ENCODE measurements at regions not wholly inside any gene's neighbourhood (a gene's known extent, or its start where the extent isn't known, plus 50 kb on each side); places are given as distances from the start of the nearest gene placed in this dataset.

- no peak for DNase-seq
Observed at GRCh38 chr10:130519791-130520190, 383.6 kb downstream of the GLRX3 start.

GRCh38 chr10:130531312-130531711 lies 395.1 kb downstream of the GLRX3 start:
- DNase-seq: no peak

- DNase-seq: no peak
Observed at GRCh38 chr10:130541090-130541489, 404.9 kb downstream of the GLRX3 start.

- DNase-seq: no peak
Observed at GRCh38 chr10:130542761-130543160, 406.6 kb downstream of the GLRX3 start.

- DNase-seq: no peak
Observed at GRCh38 chr10:130543794-130544193, 407.6 kb downstream of the GLRX3 start.

GRCh38 chr10:130545122-130545521 lies 408.9 kb downstream of the GLRX3 start:
- DNase-seq: no peak

GRCh38 chr10:130545697-130546096 lies 409.5 kb downstream of the GLRX3 start:
- no peak for DNase-seq

- no peak for DNase-seq
Observed at GRCh38 chr10:130546841-130547240, 410.6 kb downstream of the GLRX3 start.

GRCh38 chr10:130547368-130547767 lies 411.2 kb downstream of the GLRX3 start:
- no peak for DNase-seq

- DNase-seq: no peak
Observed at GRCh38 chr10:130550952-130551674, 414.9 kb downstream of the GLRX3 start.

- DNase-seq: no peak
Observed at GRCh38 chr10:130551676-130552075, 415.5 kb downstream of the GLRX3 start.

GRCh38 chr10:130553826-130554225 lies 417.6 kb downstream of the GLRX3 start:
- no peak for DNase-seq

- DNase-seq: no peak
Observed at GRCh38 chr10:130554701-130555410, 418.7 kb downstream of the GLRX3 start.

- DNase-seq: no peak
Observed at GRCh38 chr10:130555411-130555750, 419.2 kb downstream of the GLRX3 start.

GRCh38 chr10:130557181-130557845 lies 421.1 kb downstream of the GLRX3 start:
- no peak for DNase-seq

- DNase-seq: no peak
Observed at GRCh38 chr10:130558746-130559546, 422.8 kb downstream of the GLRX3 start.

GRCh38 chr10:130559547-130559880 lies 423.3 kb downstream of the GLRX3 start:
- no peak for DNase-seq

GRCh38 chr10:130560116-130560515 lies 423.9 kb downstream of the GLRX3 start:
- no peak for DNase-seq

- no peak for DNase-seq
Observed at GRCh38 chr10:130560573-130560972, 424.4 kb downstream of the GLRX3 start.

GRCh38 chr10:130561681-130562080 lies 425.5 kb downstream of the GLRX3 start:
- DNase-seq: no peak

- DNase-seq: no peak
Observed at GRCh38 chr10:130567011-130567410, 430.8 kb downstream of the GLRX3 start.

GRCh38 chr10:130567436-130567835 lies 431.2 kb downstream of the GLRX3 start:
- DNase-seq: no peak

- DNase-seq: no peak
Observed at GRCh38 chr10:130568246-130568645, 432.1 kb downstream of the GLRX3 start.
